Stimulated activated CD4-positive, alpha-beta T cell treated with anti-CD3 and anti-CD28 coated beads, Interleukin-12 subunit alpha, Interleukin-12 subunit beta, amount 100 ng/mL, for 48 hours (primary cell): ENCODE measurements at regions not wholly inside any gene's neighbourhood (a gene's known extent, or its start where the extent isn't known, plus 50 kb on each side); places are given as distances from the start of the nearest gene placed in this dataset.
"Not testable (repeated sequence)": the region's sequence is repeated elsewhere in the genome, so short reads cannot be mapped to it uniquely, and the experiment has no call there.

Source experiments
- DNase-seq, 3 donors: peaks; one replicate each; pipeline ENCODE4 v3.0.0-alpha.2; 2020; ENCODE audit warnings: low read depth in 2 of 3, low spot score in 1 of 3

GRCh38 chr21:28311411-28312190 is 681.1 kb downstream of the LTN1 start:
- DNase-seq, result no peak

DNA sequence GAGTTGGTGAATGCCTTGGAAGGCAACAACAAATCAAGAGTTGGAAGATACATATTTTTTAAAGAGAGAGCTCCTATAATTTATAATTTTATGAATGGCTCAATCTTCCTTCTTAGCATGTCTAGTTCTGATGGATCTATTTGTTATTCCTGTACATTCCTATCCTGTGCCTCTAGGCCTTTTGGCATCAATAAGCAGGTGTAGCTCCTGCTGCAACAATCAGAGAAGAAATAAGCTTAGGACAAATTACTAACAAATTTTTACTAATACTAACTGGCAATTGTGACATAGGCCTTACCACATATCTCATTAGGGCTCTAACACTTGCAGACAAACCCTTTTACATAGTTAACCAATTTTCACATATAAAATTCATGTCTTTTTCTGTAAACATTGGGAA is 682.0 kb downstream of the LTN1 start:
- DNase-seq, result no peak

GRCh38 chr21:28310171-28310685 is 682.4 kb downstream of the LTN1 start:
- no peak for DNase-seq

GRCh38 chr21:28309596-28309995 is 683.1 kb downstream of the LTN1 start:
- no peak for DNase-seq

DNA sequence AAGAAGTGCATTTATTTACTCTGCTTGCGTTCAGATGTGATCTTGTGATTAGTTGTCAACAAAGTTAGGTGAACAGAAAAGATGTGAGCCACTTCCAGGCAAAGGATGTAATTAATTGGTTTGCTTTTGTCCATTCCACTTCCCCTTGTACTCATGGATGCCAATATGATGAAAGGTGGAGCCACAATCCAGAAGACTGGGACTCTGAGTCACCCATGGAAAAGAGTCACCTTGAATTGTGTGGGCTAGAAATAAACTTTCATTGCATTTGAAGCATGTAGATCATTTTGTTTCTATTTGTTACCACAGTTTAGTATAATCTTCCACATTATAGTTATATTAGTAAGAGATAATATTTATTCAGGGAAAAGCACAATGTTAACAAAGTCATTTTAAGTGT is 684.2 kb downstream of the LTN1 start:
- DNase-seq, result no peak

GRCh38 chr21:28299946-28300345 is 692.7 kb downstream of the LTN1 start:
- DNase-seq, result no peak

DNA sequence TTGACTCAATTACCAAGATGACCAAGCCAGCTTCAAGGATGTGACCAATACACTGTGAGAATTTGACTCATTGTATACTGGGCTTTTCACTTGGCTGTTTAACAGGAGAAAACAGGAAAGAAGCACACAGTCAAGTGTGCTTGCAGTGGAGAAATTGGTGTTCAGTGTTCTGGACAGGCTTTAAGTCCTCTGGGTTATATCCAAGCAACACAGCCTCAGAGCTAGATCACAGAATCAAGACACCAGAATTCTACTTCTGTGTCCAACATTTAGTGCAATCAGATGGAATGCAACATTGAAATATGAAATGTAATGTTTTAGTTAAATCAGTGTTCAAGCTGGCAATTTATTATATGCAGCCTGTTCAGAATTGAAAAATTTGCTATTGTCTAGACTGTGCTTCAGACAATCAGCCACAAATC is 694.4 kb downstream of the LTN1 start:
- DNase-seq, result no peak

- no peak for DNase-seq
Measured at GRCh38 chr21:28294051-28294450, 698.6 kb downstream of the LTN1 start.

DNA sequence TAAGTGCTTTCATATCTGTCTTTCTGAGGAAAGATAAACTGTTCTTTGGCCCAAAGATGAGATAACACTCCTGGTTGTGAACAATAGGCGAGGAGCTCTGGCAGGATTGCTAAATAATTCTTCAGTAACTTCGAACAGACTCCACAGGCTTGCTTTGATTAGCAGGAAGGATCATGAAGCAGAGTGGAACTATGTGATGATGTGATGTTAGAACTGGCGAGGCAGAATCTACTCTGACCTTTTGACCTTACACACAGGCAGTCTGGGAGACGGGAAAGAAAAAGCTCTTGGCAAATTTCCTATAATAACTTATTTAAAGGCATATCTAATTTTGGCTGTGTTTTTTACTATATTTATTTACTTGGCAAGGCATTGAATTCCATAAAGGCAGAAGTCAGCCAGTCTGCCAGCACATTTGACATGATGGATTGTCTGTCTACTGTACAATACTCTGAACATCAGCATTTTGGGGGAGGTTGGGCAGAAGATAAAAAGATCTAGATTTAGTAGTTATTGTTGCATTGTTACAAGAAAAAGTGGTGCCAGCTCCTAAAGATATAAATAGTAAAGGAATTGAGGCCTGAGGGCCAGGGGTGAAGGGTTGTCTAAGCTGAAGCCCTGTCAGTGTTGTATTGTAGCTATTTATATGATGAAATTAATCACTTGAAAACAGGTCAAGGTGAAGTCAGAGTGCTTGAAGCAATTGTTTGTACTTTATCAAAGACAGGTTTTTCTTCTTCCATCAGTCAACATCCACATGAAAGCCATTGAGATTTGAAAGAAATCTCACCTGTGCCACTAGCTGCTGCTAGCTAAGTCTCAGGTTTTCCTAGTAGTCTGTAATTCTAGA is 708.8 kb downstream of the LTN1 start:
- DNase-seq, result no peak

DNA sequence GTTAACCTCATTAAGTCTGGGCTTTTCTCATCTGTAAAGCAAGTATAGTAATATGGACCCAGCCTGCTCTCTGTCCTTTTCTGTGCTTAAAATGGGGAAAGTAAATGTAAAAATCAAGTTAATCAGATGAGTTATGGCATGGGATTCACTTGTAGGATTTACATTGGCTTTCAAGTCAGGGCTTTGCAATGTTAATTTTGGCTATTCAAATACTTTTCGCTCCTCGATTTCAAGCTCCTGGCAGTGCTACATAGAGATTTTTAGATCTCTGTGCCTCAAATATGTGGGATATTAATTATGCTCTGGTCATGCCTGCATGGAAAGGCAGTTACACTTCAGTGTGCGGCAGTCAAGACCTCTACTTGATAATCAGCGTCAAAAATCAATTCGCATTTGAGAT is 709.8 kb downstream of the LTN1 start:
- no peak for DNase-seq

- DNase-seq, result not testable (repeated sequence)
Measured at GRCh38 chr21:28281357-28281756, 711.3 kb downstream of the LTN1 start.

DNA sequence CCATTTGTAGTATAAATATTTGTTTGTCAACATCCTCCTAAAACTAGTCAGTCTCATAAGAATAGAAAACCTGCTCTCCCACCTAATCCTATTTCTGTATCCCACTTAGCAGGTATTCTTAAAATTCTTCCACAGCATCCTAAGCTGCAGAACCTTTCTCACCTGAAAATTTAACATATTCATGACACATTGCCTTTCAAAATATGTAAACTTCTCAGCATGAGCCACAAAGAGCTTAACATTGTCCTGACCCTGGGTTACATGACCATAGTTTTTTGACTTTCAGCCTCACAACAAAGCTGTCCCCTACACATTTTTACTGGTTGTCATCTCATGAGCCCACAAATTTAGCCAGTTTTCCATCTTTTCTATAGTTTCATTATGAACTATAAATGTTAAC is 712.1 kb downstream of the LTN1 start:
- DNase-seq, result no peak

- no peak for DNase-seq
Measured at GRCh38 chr21:28277324-28277723, 715.4 kb downstream of the LTN1 start.

- DNase-seq, result no peak
Measured at GRCh38 chr21:28272272-28272992, 720.2 kb downstream of the LTN1 start.

GRCh38 chr21:28269173-28269572 is 723.5 kb downstream of the LTN1 start:
- DNase-seq, result no peak

DNA sequence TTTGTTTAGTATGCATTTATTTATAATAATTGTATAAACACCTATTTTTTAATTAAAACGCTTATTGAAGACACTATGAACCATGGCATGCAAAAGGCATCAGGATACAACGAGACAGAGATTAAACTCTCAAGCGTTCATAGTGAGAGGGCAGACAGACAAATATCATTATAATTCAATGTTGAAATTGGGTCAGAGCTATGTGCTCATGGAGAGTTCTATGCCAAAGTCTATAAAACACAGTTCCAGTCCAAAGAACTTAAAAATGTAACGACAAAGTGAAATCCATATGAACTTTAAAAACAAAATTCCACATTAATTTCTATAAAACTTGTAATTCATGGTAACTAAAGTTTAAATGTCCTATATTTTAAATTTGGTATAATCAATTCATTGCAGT is 724.0 kb downstream of the LTN1 start:
- no peak for DNase-seq

DNA sequence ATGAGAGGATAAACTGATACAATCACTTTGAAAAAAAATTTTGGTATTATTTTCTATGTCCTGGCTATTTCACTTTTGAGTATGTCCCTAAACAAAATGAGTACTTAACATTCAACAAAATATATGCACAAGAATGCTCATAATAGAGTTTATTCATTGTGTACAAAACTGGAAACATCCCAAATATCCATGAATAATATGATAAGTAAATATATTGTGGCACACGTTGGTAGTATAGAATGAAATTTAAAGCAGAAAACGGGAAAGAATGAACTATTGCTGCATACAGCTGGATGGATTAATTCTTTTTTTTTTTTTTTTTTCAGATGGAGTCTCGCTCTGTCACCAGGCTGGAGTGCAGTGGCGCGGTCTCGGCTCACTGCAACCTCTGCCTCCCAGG is 725.2 kb downstream of the LTN1 start:
- no peak for DNase-seq

DNA sequence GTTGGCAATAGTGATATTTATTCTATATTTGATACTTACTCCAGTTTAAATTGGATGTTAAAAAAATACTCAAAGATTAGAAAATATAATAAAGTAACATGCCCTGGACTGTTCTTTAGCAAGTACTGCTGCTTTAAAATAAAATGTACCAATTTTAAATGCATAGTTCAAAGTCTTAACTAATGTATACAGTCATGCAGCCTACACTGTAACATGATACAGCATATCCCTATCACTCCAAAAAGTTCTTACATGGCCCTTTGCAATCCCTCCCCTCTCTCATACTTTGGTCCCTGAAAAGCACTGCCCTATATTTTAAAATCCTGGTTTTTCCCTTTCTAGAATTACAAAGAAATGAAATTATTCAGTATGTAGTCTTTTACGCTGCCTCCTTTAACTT is 726.6 kb downstream of the LTN1 start:
- no peak for DNase-seq

DNA sequence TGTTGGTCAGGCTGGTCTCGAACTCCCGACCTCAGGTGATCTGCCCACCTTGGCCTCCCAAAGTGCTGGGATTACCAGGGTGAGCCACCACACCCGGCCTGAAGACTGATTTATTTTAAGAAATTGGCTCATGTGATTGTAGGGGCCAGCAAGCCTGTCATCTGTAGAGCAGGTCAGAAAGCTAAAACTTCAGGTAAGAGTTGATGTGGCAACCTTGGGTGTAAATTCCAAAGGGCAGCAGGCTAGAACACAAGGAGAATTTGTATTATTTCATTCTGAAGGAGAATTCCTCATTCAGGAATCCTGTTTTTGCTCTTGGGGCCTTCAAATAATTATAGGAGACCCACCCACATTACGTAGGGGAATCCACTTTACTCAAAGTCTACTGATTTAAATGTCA is 728.7 kb downstream of the LTN1 start:
- no peak for DNase-seq

- DNase-seq, result no peak
Measured at GRCh38 chr21:28261298-28261697, 731.4 kb downstream of the LTN1 start.

DNA sequence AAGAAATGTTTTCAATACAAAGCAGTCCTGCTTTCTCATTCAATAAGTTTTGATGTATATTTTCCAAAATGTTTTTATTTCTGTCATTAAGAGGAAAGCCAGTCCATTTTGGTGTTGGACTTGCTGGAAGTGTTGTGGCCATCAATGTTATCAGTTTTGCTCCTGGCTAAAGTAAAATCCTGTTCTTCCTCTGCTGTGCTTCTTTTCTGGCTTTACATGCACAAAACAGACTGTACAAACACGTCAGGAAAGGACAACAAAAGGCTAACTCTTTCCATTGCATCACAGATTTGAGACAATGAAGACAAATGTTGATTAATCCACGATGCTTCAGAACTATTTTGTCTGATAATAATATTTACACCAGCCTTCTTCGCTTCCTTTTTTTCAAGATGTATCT is 735.4 kb downstream of the LTN1 start:
- no peak for DNase-seq

DNA sequence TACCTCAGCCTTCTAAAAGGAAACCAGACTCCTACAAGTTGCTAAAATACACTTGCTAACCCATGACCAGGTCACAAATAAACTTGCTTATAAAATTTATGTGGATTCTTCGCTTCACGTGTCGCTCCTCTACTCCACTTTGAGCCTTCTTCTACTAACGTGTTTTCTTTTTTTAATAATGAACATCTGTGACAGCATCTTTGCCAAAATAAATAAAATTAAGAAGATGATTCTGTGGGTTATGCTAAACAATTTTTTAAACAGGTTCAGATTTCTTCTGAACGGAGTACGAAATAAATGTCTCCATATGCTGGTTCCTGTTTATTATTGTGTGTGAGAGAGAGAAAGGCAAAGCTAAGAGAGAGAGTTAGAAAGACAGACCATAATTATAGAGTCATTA is 735.8 kb downstream of the LTN1 start:
- DNase-seq, result no peak
